Astrocyte (in vitro differentiated cells and primary cell): ENCODE measurements at regions not wholly inside any gene's neighbourhood (a gene's known extent, or its start where the extent isn't known, plus 50 kb on each side); places are given as distances from the start of the nearest gene placed in this dataset.

Source experiments
- EZH2 ChIP-seq: IDR thresholded peaks from 2 replicates; pipeline ENCODE4 v1.6.1; 2012; ENCODE audit warnings: mild to moderate bottlenecking, low read length, inconsistent platforms; ENCODE audit not compliant: insufficient read depth
- TF ChIP-seq, protein P1 (sequence below): IDR thresholded peaks from 2 replicates; pipeline ENCODE4 v1.5.1; 2011; ENCODE audit warnings: low read depth, mild to moderate bottlenecking, inconsistent platforms, low read length, moderate library complexity; ENCODE audit not compliant: insufficient read depth

DNA sequence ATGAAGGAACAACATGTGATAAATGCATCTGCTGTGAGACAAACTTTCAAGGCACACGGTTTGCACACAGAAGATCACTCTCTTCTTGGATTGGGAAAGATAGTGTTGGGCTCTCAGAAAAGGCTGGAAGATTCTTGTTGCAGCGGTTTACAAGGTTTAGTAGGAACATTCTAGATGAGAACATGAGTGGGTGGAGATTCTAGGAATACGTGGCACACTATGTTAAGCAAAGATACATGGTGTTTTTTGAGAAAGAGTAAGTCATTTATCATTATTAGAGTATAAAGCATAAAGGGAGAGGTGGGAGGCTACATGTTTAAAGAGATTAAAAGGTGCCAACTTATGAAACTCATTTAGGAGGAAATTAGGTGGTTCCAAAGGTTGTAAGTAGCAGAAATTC, 348.8 kb upstream of the HS3ST1 start:
- no peak for TF ChIP-seq EZH2
- TF ChIP-seq, protein P1, sequence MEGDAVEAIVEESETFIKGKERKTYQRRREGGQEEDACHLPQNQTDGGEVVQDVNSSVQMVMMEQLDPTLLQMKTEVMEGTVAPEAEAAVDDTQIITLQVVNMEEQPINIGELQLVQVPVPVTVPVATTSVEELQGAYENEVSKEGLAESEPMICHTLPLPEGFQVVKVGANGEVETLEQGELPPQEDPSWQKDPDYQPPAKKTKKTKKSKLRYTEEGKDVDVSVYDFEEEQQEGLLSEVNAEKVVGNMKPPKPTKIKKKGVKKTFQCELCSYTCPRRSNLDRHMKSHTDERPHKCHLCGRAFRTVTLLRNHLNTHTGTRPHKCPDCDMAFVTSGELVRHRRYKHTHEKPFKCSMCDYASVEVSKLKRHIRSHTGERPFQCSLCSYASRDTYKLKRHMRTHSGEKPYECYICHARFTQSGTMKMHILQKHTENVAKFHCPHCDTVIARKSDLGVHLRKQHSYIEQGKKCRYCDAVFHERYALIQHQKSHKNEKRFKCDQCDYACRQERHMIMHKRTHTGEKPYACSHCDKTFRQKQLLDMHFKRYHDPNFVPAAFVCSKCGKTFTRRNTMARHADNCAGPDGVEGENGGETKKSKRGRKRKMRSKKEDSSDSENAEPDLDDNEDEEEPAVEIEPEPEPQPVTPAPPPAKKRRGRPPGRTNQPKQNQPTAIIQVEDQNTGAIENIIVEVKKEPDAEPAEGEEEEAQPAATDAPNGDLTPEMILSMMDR, result no peak
